Activated CD4-positive, alpha-beta T cell treated with anti-CD3 and anti-CD28 coated beads, Interleukin-2, amount 50 U/mL, for 24 hours (primary cell): ENCODE measurements at regions not wholly inside any gene's neighbourhood (a gene's known extent, or its start where the extent isn't known, plus 50 kb on each side); places are given as distances from the start of the nearest gene placed in this dataset.

ENCODE experiments used
- DNase-seq, 2 donors: peaks; one replicate each; pipeline ENCODE4 v3.0.0-alpha.2; 2020; ENCODE audit warnings: low read depth in 1 of 2, low spot score in 1 of 2

DNA sequence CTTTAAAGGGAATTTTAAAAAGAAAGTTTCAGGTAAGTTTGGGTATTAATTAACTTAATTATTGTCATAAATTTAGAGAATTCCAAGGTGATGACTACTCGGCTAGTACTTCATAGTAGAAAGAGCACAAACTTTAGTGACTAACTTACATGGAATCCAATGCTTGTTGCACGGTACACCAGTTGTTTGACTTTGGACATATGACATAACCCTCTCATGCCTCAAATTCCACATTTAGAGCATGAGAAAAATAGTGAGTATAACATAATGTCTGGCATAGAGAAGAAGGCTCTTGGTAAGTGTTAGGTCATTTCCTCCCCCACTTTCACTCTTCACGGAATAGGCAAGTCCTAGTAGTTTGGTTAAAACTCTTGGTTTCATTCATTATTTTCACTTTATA is 1249.4 kb upstream of the SLC10A2 start:
- DNase-seq = no peak

DNA sequence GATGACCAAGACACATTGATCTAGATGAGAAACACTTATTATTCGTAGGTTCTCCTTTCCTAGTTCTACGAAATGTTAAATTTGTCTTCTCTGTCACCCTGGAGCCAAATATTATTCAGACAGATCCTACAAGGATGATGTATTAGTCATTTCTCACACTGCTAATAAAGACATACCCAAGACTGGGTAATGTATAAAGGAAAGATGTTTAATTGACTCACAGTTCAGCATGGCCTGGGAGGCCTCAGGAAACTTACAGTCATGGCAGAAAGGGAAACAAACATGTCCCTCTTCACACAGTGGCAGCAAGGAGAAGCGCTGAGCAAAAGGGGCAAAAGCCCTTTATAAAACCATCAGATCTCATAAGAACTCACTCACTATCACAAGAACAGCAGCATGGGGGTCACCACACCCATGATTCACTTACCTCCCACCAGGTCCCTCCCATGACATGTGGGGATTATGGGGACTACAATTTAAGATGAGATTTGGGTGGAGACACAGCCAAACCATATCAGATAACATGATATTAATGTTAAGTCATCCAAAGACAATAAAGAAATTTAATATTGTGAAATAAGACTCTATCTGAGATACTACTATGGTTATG is 1248.8 kb upstream of the SLC10A2 start:
- no peak for DNase-seq

DNA sequence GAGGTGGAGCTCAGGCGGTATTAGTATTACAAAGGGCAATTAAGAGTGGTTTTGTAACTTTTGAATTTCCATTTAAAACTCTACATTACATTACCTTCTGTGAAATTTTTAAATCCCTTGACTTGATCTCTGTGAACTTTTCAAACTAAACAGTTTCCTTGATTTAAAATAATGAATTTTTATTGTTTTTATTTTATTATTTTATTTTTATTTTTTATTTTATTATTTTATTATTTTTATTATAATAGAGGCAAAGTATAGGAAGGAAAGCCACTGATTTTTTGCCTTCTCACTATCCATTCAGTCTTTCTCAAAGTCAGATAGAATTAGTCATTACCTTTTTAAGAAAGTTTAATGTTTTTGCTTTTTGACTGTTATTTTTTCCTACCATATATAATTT is 1248.1 kb upstream of the SLC10A2 start:
- DNase-seq = no peak

DNA sequence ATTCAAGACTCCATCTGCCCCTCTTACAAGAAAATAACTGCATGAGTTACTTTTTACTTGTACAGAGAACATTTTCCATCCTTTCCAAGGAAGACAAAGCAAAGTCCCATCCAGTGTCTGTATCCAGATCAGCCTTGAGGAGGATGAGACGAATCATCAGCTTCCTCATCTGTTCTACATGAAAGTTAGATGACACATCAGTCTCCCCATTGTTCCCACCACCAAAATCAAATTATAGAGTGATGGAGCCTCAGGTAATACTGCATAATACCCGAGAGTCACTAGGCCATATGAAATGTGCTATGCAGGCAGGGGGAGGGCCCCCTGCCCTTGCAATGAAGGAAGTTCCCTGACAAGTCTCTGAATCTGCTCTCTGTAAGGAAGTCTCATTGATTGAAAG is 1244.6 kb upstream of the SLC10A2 start:
- no peak for DNase-seq

DNA sequence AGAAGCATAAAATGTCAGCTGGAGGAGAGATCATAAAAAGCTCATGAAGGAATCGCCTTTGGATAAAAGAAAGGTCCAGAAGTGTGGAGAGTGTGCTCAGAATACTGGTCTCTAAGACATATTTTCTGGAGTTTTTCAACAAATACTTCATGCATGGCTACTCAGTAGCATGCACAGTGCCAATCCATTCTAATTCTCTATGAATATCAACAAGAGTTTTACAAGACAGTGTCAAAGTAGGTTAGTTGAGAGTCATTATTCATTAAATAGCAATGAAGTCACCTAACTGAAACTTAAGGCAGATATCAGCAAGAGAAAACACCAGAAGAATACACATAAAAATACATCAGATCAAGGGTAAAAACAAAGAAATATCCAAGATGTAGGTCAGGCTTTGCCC is 1243.2 kb upstream of the SLC10A2 start:
- DNase-seq = no peak

DNA sequence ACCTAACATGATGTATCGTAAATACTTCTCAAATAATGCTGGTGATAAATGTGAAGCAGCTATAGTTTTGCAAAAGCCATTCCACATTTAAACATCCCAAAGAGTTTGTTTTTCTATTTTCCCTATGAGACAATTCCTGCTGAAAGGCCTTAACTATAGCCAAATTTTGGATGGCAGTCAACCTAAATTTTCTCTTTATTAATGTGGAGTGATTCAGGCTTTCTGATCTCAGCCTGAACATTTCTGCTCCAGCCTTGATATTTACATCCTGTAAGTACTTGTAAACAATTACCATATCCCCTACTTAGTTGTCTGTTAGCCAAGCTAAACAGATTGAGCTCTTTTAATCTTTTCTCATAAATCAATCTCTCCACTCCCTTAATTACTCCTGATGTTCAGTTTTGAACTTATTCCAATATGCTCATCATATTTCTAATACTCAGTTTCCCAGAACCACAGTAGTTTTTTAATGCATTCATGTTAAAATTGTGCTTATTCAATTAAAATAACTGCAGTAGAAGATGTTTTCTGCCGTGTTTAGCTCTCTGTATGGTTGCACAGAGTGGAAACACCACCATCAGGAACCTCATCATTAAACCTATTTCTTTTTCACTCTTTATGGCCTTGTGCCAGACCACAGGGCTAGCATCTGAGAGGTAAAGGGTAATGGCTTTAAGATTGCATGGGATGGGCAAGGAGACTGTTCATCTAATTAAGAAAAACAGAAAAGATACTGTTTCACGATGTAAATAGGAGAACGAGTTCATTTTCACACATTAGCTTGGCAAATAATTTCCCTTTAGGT is 1235.2 kb upstream of the SLC10A2 start:
- DNase-seq = no peak

DNA sequence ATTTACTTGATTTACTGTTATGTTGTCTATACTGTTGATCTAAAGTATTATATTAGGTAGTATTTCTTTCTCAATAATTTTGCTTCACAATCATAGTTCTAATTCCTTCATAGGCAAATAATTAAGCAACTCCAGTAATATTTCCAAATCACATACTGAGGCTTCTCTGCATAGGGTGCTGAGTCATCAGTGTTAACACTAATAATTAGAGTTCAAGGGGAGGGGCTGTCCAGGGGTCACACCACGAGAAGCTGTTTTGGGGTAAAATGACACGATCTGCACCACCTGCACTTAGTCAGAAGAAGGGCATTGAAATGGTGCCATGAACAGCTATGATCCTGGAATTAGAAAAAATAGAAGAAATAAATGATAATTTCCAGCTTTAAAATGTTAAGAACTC is 1230.9 kb upstream of the SLC10A2 start:
- DNase-seq = no peak

- DNase-seq = no peak
Observed at GRCh38 chr13:104296286-104296685, 1230.1 kb upstream of the SLC10A2 start.

- no peak for DNase-seq
Observed at GRCh38 chr13:104295537-104295936, 1229.3 kb upstream of the SLC10A2 start.

GRCh38 chr13:104289400-104289799 is 1223.2 kb upstream of the SLC10A2 start:
- no peak for DNase-seq

DNA sequence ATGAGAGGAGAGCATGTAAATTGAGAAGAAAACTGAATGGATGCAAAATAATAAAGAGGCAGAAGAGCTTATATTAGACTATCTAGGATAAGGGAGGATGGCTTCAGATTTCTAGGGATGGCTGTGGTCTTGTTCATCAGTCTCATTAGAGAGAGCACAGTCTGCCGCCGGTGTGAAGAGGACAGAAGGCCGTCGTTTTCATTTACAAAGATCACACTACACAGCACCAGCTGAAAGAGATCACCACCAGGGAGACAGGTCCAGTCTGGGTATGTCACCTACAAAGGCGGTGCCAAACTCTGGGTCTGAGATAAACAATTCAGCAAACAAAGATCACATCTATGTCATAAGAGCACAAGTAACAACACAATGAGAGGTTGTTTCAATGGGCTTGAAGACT is 1222.3 kb upstream of the SLC10A2 start:
- DNase-seq = no peak

DNA sequence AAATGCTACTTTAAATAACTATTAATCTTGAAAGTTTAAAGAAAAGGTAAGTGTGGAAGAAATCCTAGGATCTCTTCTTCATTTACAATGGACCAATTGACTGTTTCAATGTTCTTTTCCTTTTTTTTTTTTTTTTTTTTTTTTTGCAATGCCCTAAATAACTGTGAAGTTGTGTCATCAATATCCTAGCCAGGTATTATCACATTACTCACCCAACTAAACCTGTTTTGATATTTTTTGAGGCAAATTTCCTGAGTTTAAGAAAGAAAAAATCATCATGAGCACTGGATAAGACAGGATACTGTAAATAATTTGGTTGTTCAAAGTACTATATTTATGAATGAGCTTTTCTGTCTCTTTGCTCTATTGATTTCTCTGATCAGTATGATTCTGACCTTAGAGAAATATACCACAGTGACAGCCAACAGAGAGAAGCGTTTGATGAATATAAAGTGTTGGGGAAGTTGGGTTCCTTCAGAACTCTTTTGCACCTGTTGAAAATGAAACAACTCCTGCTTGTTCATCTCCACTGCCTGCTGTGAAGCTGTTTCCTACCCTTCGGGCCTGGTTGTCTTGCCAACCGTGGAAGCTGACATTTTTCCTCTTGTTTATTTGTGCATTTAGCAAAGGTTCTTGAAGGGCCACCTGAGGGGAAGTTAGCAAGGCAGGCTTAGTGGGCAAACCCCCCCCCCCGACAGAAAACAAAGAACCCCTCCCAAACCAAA is 1220.5 kb upstream of the SLC10A2 start:
- no peak for DNase-seq

DNA sequence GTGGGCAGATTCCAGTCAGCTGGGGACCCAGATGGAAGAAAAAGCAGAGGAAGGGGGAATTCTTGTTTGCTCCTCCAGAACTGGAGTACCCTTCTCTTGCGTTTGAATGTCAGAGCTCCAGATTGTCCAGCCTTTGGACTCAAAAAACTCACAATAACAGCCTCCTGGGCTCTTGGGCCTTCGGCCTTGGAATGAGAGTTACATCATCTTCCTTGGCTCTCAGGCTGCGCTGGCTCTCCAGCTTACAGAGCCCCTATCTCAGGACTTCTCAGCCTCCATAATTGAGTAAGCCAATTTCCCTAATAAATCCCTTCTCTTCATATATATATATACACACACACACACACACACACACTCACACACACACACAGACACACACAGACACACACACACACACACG is 1215.7 kb upstream of the SLC10A2 start:
- DNase-seq = no peak

DNA sequence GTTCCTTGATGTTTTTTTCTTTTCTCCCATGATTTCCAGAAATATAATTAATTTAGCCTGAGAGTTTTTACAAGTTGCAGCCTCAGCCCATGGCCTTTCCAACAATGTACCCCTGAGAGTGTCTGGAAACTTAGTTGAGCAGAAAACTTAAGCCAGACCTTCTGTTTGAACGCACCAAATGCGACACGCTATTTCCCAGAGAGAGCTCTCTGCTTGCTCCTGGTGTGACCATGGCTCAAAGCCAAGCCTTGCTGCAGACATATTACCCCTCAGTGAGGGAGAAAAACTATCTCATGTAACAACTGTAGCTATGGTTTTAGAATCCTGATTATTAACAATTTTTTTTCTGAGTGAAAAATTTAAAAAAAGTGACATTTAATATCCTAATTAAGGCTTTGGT is 1204.5 kb upstream of the SLC10A2 start:
- no peak for DNase-seq

GRCh38 chr13:104267206-104267811 is 1201.1 kb upstream of the SLC10A2 start:
- no peak for DNase-seq

DNA sequence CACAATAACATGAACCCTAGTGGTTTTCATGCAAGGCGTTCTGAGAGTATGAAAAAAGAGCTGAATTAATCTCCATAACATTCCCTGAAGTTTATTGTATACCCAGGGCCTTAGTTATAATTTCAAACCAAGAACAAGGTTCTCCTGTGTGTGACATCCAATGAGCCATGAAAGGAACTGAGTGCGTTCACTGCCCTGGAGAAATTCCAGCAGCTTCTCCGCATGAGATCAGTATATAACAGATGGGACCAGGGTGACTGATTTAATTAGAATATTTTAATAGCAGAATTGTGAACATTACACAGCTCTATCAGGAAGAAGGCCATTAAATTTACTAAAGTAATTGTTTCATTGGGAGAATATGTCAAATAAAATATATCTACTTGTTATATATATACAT is 1190.5 kb upstream of the SLC10A2 start:
- no peak for DNase-seq

DNA sequence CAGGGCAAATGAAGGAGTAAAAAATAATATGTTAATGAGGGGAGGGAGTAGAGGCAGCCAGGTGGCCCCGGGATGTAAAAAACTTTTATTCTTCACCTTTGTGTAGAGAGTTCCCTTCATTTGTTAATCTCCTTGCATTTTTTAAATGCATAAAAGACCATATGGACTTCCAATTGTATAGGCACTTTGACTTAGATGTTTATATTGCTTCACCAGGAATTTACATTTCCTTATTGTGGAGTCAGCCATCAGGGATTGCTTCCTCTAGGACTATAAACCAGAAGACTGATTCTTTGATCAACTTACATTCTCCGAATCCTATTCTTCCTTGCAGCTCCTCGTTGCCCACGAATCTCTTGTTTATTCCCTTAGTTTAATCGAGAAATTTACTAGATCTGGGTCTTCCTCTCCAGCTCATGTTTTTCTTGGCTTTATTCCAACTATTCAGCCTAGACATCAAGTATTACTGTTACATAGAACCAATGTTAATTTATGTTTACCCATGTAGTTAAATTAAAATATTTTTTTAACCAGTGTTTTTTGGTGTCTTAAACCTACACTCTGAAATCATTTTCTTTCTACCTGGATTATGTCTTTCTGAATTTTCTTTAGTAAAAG is 1187.0 kb upstream of the SLC10A2 start:
- DNase-seq = no peak

- no peak for DNase-seq
Observed at GRCh38 chr13:104251931-104252330, 1185.7 kb upstream of the SLC10A2 start.

DNA sequence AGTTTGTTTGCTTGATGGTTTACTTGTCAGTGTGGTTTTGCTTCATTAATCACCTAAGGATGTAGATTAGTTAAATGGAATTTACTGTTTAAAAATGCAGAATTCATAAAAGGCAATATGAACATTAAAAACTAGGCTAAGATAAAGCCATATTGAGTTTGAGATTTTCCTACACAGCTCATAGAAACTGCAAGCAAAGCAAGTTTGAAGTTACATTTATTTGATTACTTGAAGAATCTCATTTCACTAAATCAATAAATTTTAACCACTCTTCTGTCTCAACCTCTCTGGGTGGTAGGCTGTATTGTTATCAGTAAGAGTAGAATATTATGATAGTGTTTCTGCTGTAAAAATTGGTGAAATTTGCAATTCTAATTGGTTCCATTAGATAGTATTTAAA is 1180.7 kb upstream of the SLC10A2 start:
- no peak for DNase-seq

DNA sequence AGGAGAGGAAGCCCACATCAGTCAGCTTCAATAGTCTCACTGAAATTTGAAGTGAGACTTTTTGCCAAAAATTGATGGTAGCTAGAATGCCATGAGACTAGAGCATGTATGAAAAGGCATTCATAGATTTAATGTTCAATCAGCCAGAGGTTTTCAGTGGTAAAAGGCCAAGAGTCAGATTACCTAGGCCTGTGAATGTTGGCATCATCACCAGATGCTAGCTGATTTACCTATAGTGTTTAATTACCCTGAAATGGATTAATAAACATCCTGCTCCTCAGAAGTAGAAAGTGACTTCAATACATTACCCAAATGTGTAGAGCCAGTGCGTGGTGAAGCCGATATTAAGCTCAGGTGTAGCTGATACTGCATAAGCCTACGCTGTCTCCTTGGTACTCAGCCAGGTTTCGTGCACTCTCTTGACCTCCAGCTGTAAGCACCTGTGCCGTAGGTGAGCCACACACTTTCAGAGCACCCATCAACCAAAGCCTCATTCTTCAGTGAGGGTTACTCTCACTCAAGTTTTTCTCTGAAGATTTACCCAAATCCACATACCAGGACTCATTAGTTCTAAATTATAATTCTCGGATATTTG is 1140.3 kb upstream of the SLC10A2 start:
- no peak for DNase-seq

DNA sequence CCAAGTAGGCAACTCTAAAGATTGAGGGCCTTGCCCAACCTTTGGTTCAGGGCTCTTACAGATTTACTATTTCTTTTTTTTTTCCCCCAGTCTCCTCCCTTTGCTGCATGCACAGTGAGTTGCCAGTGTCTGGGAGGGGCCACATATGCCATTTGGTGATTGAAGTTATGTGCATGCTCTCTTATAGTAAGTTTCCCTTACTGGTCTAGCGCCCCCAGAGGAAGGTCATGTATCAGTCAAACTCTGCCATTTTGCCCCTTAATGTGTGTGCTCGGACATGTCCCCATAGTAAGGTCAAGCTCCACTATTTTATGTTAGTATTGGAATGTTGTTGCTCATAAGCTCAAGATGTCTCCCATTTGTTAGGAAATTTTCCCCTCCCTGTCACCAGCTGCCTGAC is 1138.0 kb upstream of the SLC10A2 start:
- DNase-seq = no peak
